Natural killer cell treated with Interleukin-12 subunit alpha and Interleukin-12 subunit beta and Interleukin-15 and Interleukin-18, amount 100 ng/mL, for 72 hours (primary cell): ENCODE measurements at regions not wholly inside any gene's neighbourhood (a gene's known extent, or its start where the extent isn't known, plus 50 kb on each side); places are given as distances from the start of the nearest gene placed in this dataset.
A peak's percentile ranks its signal among the peaks of the same experiment; 100 is the strongest.

ENCODE experiments used
- ATAC-seq, 2 donors: fragments of 150-1000 bp; cut with Tn5 transposase in 1 of 2; sonication (Bioruptor Pico), chemical (Tn5 transposase) in 1 of 2; 2 replicates each; pipeline ENCODE4 v1.10.0; 2021
- DNase-seq: peaks from one replicate; pipeline ENCODE4 v3.0.0; 2022; ENCODE audit warnings: low spot score
- H3K27ac Mint-ChIP-seq, 2 donors: 1 replicate in 1 of 2; 2 replicates in 1 of 2; pipeline ENCODE4 v1.8.0; 2022; ENCODE audit warnings: mixed read lengths in 2 of 2, mild to moderate bottlenecking in 1 of 2, moderate library complexity in 1 of 2
- H3K27me3 Mint-ChIP-seq, 2 donors: 1 replicate in 1 of 2; 2 replicates in 1 of 2; pipeline ENCODE4 v1.8.0; 2022; ENCODE audit warnings: mixed read lengths in 2 of 2
- H3K36me3 Mint-ChIP-seq: one replicate; pipeline ENCODE4 v1.8.0; 2022; ENCODE audit warnings: mixed read lengths
- H3K4me1 Mint-ChIP-seq, 2 donors: 1 replicate in 1 of 2; 2 replicates in 1 of 2; pipeline ENCODE4 v1.8.0; 2022; ENCODE audit warnings: low read depth in 2 of 2, mixed read lengths in 2 of 2, mild to moderate bottlenecking in 1 of 2
- H3K4me3 Mint-ChIP-seq: one replicate; pipeline ENCODE4 v1.8.0; 2022; ENCODE audit warnings: mixed read lengths
- H3K9me3 Mint-ChIP-seq: 2 replicates; pipeline ENCODE4 v1.8.0; 2022; ENCODE audit warnings: mixed read lengths

GRCh38 chr3:194082743-194083636, 53.0 kb upstream of the HES1 start:
- H3K27ac Mint-ChIP-seq = no peak overlapping the region
- H3K36me3 Mint-ChIP-seq = no peaks in the 10 kb centered on the region
- ATAC-seq (no peak), DNase-seq (no peak)
- H3K9me3 Mint-ChIP-seq = no peaks in the 10 kb centered on the region
- no peak overlapping the region for H3K4me3 Mint-ChIP-seq
- H3K4me1 Mint-ChIP-seq = peaks cover 0 to 13% of the 10 kb centered on the region in 2 donors
- H3K27me3 Mint-ChIP-seq = peaks cover 37 to 48% of the 10 kb centered on the region in 2 donors

- DNase-seq (no peak), ATAC-seq (no peak)
- Mint-ChIP-seq H3K27me3 (peaks cover 33 to 41% of the 10 kb centered on the region in 2 donors), H3K9me3 (no peaks in the 10 kb centered on the region), H3K4me3 (no peak overlapping the region), H3K27ac (peak overlapping the region in 1 of 2 donors; percentile 27), H3K4me1 (peaks cover 0 to 13% of the 10 kb centered on the region in 2 donors), H3K36me3 (no peaks in the 10 kb centered on the region)
Measured at GRCh38 chr3:194083637-194084224, 52.2 kb upstream of the HES1 start.

GRCh38 chr3:194084284-194084683, 51.7 kb upstream of the HES1 start:
- Mint-ChIP-seq H3K9me3 (no peaks in the 10 kb centered on the region), H3K4me1 (peaks cover 2 to 14% of the 10 kb centered on the region in 2 donors), H3K27ac (peak overlapping the region in 1 of 2 donors; percentile 27), H3K4me3 (no peak overlapping the region), H3K36me3 (no peaks in the 10 kb centered on the region), H3K27me3 (peaks cover 30 to 35% of the 10 kb centered on the region in 2 donors)
- no peak for DNase-seq
- ATAC-seq = peak; percentile 43 to 55
